NCI-H748 treated with DMSO at 0.1 percent for 48 hours (cell line): ENCODE measurements at regions not wholly inside any gene's neighbourhood (a gene's known extent, or its start where the extent isn't known, plus 50 kb on each side); places are given as distances from the start of the nearest gene placed in this dataset.

Experiments
- DNase-seq: peaks from one replicate; lab custom pipeline; 2025; lab: John Stamatoyannopoulos, UW

- no peak for DNase-seq
These were observed 70.6 kb upstream of the KLF7 start for GRCh38 chr2:207236156-207236935.

GRCh38 chr2:207238831-207239701 lies 73.3 kb upstream of the KLF7 start:
- DNase-seq = no peak

DNA sequence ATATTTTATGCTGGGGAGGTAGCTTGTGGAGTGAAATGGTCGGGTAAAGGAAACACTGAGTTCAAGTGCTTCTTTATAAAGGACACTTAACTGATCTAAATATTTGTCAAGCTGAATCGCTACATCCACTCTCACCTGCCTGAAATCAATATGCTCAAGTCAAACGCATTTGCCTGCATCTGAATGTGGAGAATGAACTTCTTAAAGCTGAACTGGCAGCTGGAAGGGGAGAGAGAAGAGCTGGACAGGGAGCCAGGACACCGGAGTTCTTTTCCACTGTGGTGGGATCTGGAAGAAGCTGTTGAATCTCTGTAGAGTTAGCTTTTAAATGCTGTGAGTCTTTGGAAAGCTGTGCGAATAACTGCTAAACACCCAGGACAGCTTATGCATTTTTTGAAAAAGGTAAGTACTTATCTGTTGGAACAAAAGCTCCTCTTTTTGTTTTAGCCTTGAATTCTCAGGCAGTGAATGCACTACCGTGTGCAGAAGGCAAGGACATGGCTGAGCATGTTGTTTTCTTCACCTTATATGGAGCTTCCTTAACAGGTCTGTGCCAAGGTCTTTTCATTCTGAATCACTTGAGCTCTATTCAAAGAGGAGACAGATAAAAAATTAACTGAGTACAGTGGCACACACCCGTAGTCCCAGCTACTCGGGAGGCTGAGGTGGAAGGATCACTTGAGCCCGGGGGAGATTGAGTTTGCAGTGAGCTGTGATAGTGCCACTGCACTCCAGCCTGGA lies 74.2 kb upstream of the KLF7 start:
- no peak for DNase-seq

DNA sequence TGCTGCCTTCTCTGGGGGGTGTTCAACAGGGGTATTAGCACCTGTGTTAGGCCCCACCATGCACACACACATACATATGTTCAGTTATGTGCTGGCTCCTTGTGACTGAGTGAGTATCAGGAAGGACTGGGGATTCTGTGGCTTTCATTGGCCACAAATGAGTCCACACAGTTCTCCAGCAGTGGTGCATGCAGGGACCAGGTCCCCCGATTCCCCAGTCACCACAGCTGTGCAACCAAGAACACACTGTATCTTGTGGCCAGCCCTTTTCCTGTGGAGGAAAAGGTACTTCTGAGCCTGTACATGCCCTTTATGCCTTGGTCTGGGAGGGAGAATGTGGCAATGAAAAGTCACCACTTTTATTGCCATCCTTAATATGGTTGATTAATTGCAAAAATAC lies 74.9 kb upstream of the KLF7 start:
- no peak for DNase-seq

- DNase-seq = no peak
These were observed 75.5 kb upstream of the KLF7 start for GRCh38 chr2:207241198-207241597.

GRCh38 chr2:207243601-207244000 lies 77.9 kb upstream of the KLF7 start:
- DNase-seq = no peak

GRCh38 chr2:207244971-207245925 lies 79.5 kb upstream of the KLF7 start:
- DNase-seq = no peak

DNA sequence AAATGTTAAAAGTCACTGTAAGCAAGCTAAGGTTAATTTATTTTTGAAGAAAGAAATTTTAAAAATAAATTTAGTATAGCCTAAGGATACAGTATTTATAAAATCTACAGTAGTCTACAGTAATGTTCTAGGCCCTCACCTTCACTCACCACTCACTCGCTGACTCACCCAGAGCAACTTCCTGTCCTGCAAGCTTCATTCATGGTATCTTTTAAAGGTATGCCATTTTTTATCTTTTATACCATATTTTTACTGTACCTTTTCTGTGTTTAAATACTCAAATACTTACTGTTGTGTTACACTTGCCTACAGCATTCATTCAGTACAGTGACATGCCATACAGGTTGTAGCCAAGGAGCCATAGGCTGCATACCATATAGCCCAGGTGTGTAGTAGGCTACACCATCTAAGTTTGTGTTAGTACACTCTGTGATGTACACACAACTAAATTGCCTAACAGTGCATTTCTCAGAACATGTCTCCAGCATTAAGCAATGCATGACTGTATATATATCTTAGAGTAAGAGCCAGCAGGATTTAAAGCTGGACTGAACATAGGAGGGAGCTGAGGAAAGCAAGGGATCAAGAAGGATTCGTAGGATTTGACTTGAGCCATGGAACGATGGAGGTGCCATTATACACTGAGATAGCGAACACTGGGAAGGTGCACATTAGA lies 83.1 kb upstream of the KLF7 start:
- no peak for DNase-seq

GRCh38 chr2:207251022-207251421 lies 85.3 kb upstream of the KLF7 start:
- DNase-seq = no peak

DNA sequence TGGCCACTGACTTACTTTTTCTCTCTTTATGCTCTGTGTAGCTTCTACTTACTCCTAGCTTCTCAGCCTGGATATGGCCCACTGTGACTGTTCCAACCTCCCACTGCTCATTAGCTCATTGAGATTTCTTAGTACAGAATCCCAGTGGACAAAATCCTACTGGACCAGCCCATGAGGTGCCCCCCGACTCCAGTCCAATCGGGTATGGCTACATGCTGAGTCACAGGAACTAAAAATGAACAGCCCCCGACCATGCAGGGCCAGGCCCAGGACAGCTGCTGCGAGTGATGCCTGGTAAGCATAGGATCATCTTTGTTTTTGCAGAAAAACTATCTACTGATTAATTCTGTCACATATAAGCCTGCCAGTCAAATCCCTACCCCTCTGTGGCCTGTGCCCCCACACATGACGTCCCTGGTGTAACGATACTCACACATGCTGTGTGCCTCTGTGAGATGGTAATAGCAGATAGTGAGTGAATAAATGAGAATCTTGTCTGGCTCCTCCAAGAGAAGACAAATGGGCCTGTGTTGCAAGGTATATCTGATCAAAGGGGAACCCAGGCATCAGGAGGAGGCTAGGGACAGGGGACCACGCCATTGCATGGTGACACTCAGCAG lies 85.9 kb upstream of the KLF7 start:
- DNase-seq = no peak

DNA sequence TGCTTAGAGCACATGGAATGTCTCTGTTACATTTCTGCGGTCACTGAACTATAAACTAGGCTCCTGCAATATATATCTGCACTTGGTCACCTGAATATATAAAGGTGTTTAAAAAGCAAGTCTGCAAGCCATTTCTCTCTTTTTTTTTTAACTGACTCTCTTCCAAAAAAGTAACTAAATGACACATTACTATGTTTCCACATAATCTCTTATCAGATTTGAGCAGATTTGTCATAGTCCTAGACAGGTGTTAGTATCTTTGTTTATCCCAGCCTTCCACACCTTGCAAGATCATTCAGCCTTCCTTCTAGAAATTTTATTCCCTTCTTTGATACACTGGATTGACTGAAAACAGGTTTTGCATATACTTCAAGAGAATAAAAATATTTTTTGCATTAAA lies 86.7 kb upstream of the KLF7 start:
- no peak for DNase-seq

DNA sequence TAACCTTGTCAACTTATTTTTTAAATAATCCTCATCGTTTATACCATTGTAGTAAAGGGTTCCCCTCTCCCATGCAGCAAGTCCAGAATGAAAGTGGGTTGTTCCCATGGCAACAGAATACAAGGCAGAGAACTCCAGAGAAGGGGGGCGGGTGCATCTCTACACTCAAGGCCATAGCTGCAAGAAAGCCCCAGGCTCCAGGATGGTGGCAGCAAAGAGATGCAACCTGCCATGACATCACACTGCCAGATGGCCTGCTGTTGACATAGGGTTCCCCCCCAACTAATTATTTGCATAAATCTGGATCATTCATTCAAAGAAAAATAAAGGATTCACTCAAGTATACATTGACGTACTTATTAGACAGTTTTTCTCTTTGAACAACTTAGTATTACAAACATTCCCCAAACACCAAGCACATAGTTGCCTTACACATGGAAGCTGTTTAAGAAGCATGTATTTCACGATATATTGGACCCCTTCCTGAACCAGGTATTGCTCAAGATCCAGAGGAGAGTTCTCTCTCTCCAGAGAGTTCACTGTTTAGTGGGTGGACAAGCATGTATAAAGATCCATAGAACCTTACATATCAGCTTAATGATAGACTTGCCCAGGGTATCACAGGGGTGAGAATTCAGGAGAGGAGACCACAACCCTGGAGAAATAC lies 87.4 kb upstream of the KLF7 start:
- DNase-seq = peak; percentile 64

DNA sequence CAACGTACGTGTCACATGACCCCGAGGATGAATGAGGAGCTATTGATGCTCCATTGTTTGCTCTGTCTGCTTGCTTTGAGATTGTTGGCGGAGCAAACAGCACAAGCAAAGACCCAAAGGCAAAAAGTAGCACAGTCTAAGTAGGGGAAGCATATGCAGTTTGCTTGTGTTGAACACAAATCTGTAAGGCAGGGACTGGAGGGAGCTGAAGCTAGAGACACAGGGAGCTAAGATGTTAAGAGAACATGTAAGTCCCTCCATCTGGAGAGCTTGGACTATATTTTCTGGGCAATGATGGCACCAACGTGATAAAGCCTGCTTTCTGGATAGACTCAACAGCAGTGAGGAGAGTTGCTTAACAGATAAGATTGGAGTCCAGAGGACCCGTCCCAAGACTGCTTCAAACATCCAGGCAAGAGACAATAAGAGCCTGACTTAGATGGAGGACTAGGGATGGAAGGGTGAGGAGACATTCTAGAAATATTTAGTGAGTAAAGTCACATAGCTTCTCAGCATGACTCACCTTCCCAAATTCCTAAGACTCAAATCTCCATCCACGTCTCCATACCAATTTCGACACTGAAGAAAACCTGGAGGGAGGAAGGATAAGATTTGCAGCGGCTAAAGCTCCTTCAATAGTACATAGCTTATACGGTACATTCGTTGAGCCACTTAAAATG lies 88.1 kb upstream of the KLF7 start:
- no peak for DNase-seq

GRCh38 chr2:207254591-207255464 lies 89.1 kb upstream of the KLF7 start:
- DNase-seq = no peak

- no peak for DNase-seq
These were observed 90.1 kb upstream of the KLF7 start for GRCh38 chr2:207255565-207256470.

DNA sequence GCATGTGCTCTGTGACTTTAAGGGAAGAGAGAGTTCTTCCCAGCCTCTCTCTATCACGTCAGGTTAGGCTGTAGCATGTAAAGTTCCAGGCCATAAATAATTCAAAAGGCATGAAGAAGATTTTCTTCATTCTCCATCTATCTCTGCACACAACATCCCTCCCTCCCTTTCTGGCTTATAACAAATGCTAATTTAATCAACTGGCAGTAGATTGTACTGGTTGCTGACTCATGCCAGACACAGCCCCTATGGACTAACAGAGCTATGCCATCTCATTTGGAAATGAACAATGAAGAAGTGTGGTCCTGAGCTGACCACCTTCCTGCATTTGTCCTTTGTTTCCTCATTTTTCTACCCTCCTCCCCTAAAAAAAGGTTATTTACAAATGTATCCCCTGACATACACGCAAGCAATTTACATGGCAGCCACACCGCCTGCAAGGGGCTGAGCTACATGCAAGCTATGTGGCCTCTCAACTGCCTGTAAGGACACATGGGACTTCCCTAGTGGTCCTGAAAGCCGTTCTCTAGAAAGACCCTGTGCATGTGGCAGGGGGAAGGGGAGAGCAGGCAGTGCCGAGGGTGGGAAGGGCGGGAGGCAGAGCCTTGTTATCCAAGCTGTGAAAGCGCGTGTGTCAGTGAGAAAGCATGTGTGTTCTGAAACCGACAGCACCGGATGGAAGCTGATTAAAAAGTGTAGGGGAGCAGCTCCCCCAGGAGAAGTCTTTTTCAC lies 90.9 kb upstream of the KLF7 start:
- no peak for DNase-seq
